ENCODE measurements at regions not wholly inside any gene's neighbourhood (a gene's known extent, or its start where the extent isn't known, plus 50 kb on each side); places are given as distances from the start of the nearest gene placed in this dataset.

- H3K36me3 Mint-ChIP-seq (ENCODE audit: unreplicated experiment) = no peaks in the 10 kb centered on the region
- no peaks in the 10 kb centered on the region for H3K4me1 Mint-ChIP-seq (ENCODE audit: low read depth, unreplicated experiment)
- no peak overlapping the region for H3K27ac Mint-ChIP-seq (ENCODE audit: unreplicated experiment)
- H3K9me3 Mint-ChIP-seq (ENCODE audit: unreplicated experiment) = no peaks in the 10 kb centered on the region
- TF ChIP-seq CTCF (IDR thresholded peaks at IDR 0.05; ENCODE audit: partially characterized antibody, unreplicated experiment) = no peak
- H3K4me3 Mint-ChIP-seq (ENCODE audit: unreplicated experiment) = no peak overlapping the region
- no peak for DNase-seq
- H3K27me3 Mint-ChIP-seq (ENCODE audit: unreplicated experiment) = no peaks in the 10 kb centered on the region
Observed at GRCh38 chr13:44768239-44768638, 192.1 kb upstream of the TSC22D1 start.

GRCh38 chr13:44765001-44765471 is 188.9 kb upstream of the TSC22D1 start:
- no peak overlapping the region for H3K27ac Mint-ChIP-seq (ENCODE audit: unreplicated experiment)

GRCh38 chr13:44764302-44764692 is 188.2 kb upstream of the TSC22D1 start:
- Mint-ChIP-seq H3K4me1 (ENCODE audit: low read depth, unreplicated experiment) (no peaks in the 10 kb centered on the region), H3K27me3 (ENCODE audit: unreplicated experiment) (no peaks in the 10 kb centered on the region), H3K36me3 (ENCODE audit: unreplicated experiment) (no peaks in the 10 kb centered on the region), H3K9me3 (ENCODE audit: unreplicated experiment) (no peaks in the 10 kb centered on the region), H3K27ac (ENCODE audit: unreplicated experiment) (no peak overlapping the region), H3K4me3 (ENCODE audit: unreplicated experiment) (no peak overlapping the region)
- TF ChIP-seq CTCF (IDR thresholded peaks at IDR 0.05; ENCODE audit: partially characterized antibody, unreplicated experiment) = no peak
- DNase-seq = no peak

More at GRCh38 chr13:44765001-44765471, 188.9 kb upstream of the TSC22D1 start:
- Mint-ChIP-seq H3K27me3 (ENCODE audit: unreplicated experiment) (no peaks in the 10 kb centered on the region), H3K36me3 (ENCODE audit: unreplicated experiment) (no peaks in the 10 kb centered on the region), H3K4me3 (ENCODE audit: unreplicated experiment) (no peak overlapping the region), H3K4me1 (ENCODE audit: low read depth, unreplicated experiment) (no peaks in the 10 kb centered on the region), H3K9me3 (ENCODE audit: unreplicated experiment) (no peaks in the 10 kb centered on the region)
- TF ChIP-seq CTCF (IDR thresholded peaks at IDR 0.05; ENCODE audit: partially characterized antibody, unreplicated experiment) = no peak
- DNase-seq = no peak

- Mint-ChIP-seq H3K4me3 (ENCODE audit: unreplicated experiment) (no peak overlapping the region), H3K9me3 (ENCODE audit: unreplicated experiment) (no peaks in the 10 kb centered on the region), H3K27me3 (ENCODE audit: unreplicated experiment) (no peaks in the 10 kb centered on the region), H3K36me3 (ENCODE audit: unreplicated experiment) (no peaks in the 10 kb centered on the region), H3K4me1 (ENCODE audit: low read depth, unreplicated experiment) (peaks cover 2% of the 10 kb centered on the region), H3K27ac (ENCODE audit: unreplicated experiment) (no peak overlapping the region)
- no peak for DNase-seq
- no peak for TF ChIP-seq CTCF (IDR thresholded peaks at IDR 0.05; ENCODE audit: partially characterized antibody, unreplicated experiment)
Observed at GRCh38 chr13:44763615-44764301, 187.6 kb upstream of the TSC22D1 start.

- Mint-ChIP-seq H3K27ac (ENCODE audit: unreplicated experiment) (no peak overlapping the region), H3K27me3 (ENCODE audit: unreplicated experiment) (no peaks in the 10 kb centered on the region), H3K9me3 (ENCODE audit: unreplicated experiment) (no peaks in the 10 kb centered on the region), H3K36me3 (ENCODE audit: unreplicated experiment) (no peaks in the 10 kb centered on the region), H3K4me1 (ENCODE audit: low read depth, unreplicated experiment) (peaks cover 4% of the 10 kb centered on the region), H3K4me3 (ENCODE audit: unreplicated experiment) (no peak overlapping the region)
- TF ChIP-seq CTCF (IDR thresholded peaks at IDR 0.05; ENCODE audit: partially characterized antibody, unreplicated experiment) = no peak
- no peak for DNase-seq
Observed at GRCh38 chr13:44762911-44763310, 186.8 kb upstream of the TSC22D1 start.
